ENCODE measurements at regions not wholly inside any gene's neighbourhood (a gene's known extent, or its start where the extent isn't known, plus 50 kb on each side); places are given as distances from the start of the nearest gene placed in this dataset.

DNA sequence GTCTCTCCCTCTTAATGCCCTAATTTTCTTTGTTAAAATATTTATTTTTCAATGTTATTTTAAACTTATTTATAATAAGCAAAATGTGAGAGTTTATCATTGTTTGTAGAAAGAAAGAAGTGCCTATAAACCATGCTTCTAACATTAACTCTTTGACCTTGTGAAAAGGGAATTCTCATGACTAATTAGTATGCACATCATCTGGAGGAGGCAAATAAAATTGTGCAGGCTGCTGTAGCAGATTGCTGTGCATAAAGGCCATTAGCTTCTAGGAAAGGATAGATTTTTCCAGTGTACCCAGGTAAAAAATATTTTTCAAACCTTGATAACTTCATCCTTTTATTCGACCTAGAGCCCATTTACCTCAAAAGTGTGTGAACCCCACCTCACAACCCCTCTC is 84.6 kb upstream of the GUCY1A1 start:
- no peaks in the 10 kb centered on the region for H3K79me2 ChIP-seq (ENCODE audit: control insufficient read depth, insufficient read depth, low read length)
- H3K36me3 ChIP-seq (ENCODE audit: control insufficient read depth, insufficient read depth, low read length), result no peaks in the 10 kb centered on the region
- FAIRE-seq, result no peak
- H3K4me2 ChIP-seq (ENCODE audit: insufficient read depth, low read length), result no peak overlapping the region
- H3K9ac ChIP-seq (ENCODE audit: insufficient read depth in 1 of 2, low read depth in 2 of 2, low read length in 2 of 2), result no peak overlapping the region
- POLR2A ChIA-PET, result no interaction called here
- TF ChIP-seq ZNF23 (CRISPR knock-in tag; IDR thresholded peaks at IDR 0.05) (no peak), IFI16 (CRISPR knock-in tag; IDR thresholded peaks at IDR 0.05) (no peak), SMARCB1 (IDR thresholded peaks at IDR 0.05; ENCODE audit: insufficient read length, low read depth) (no peak)
- TF ChIP-seq, protein P1, sequence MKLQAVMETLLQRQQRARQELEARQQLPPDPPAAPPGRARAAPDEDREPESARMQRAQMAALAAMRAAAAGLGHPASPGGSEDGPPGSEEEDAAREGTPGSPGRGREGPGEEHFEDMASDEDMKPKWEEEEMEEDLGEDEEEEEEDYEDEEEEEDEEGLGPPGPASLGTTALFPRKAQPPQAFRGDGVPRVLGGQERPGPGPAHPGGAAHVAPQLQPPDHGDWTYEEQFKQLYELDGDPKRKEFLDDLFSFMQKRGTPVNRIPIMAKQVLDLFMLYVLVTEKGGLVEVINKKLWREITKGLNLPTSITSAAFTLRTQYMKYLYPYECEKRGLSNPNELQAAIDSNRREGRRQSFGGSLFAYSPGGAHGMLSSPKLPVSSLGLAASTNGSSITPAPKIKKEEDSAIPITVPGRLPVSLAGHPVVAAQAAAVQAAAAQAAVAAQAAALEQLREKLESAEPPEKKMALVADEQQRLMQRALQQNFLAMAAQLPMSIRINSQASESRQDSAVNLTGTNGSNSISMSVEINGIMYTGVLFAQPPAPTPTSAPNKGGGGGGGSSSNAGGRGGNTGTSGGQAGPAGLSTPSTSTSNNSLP (IDR thresholded peaks at IDR 0.05; ENCODE audit: borderline replicate concordance, low read depth, low read length), result no peak
- TF ChIP-seq, protein P2, sequence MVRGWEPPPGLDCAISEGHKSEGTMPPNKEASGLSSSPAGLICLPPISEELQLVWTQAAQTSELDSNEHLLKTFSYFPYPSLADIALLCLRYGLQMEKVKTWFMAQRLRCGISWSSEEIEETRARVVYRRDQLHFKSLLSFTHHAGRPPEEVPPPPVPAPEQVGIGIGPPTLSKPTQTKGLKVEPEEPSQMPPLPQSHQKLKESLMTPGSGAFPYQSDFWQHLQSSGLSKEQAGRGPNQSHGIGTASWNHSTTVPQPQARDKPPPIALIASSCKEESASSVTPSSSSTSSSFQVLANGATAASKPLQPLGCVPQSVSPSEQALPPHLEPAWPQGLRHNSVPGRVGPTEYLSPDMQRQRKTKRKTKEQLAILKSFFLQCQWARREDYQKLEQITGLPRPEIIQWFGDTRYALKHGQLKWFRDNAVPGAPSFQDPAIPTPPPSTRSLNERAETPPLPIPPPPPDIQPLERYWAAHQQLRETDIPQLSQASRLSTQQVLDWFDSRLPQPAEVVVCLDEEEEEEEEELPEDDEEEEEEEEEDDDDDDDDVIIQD (CRISPR knock-in tag; IDR thresholded peaks at IDR 0.05), result no peak
- CTCF ChIA-PET (ENCODE audit: low intra/inter-chr PET ratio), result no interaction called here
- no peaks in the 10 kb centered on the region for H3K27me3 ChIP-seq (ENCODE audit: control insufficient read depth in 2 of 2, insufficient read depth in 2 of 2, low read length in 2 of 2)
- no peaks in the 10 kb centered on the region for H3K9me1 ChIP-seq (ENCODE audit: control insufficient read depth, insufficient read depth, low read length)
- WGBS (ENCODE audit: insufficient coverage, low coverage, missing lambda C conversion rate), result 0% methylated on average over 1 of the region's 1 CpG
- no peak overlapping the region for H2AFZ ChIP-seq (ENCODE audit: low read depth, low read length)
- no peaks in the 10 kb centered on the region for H4K20me1 ChIP-seq (replicated peaks; ENCODE audit: control insufficient read depth, insufficient read depth, low read length)
- intact Hi-C loops (cut with micrococcal nuclease) (no loop called here), in situ Hi-C loops (cut with MboI) (no loop called here)
- H3K4me3 ChIP-seq, result no peak overlapping the region
- ATAC-seq, result no peak
- no peak for DNase-seq (ENCODE audit: extremely low read depth in 1 of 4, low spot score in 3 of 4)
- no peak overlapping the region for H3K27ac ChIP-seq (ENCODE audit: extremely low read depth, low read depth, low read length)
- no TSS peak for BruUV-seq (replicated peaks)
- no peaks in the 10 kb centered on the region for H3K4me1 ChIP-seq (replicated peaks in 1 of 2; ENCODE audit: control insufficient read depth in 2 of 2, insufficient read depth in 2 of 2, low read length in 2 of 2)
- H3K9me3 ChIP-seq (replicated peaks; ENCODE audit: control insufficient read depth, insufficient read depth, low read depth, low read length), result no peaks in the 10 kb centered on the region

Measured in K562 (cell line).